ENCODE measurements at regions not wholly inside any gene's neighbourhood (a gene's known extent, or its start where the extent isn't known, plus 50 kb on each side); places are given as distances from the start of the nearest gene placed in this dataset.
"Not testable (repeated sequence)": the region's sequence is repeated elsewhere in the genome, so short reads cannot be mapped to it uniquely, and the experiment has no call there.

DNA sequence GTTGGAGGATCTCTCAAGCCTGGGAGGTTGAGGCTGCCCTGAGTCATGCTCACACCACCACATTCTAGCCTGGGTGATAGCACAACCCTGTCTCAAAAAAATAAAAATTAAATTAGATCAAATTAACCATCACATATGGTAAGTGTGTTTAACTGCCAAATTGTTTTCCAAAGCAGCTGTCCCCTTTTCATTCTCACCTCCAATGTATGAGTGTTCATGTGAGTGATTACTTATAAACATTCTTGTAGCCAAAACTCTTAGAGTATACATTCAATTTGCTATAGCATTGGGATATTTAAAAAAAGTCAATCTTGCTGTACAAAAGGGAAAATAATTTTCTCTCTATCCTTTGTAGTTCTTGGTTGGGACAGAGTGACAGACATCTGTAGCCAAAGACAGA lies 53.4 kb upstream of the SNAPC3 start (continued):
- TF ChIP-seq, protein P1, sequence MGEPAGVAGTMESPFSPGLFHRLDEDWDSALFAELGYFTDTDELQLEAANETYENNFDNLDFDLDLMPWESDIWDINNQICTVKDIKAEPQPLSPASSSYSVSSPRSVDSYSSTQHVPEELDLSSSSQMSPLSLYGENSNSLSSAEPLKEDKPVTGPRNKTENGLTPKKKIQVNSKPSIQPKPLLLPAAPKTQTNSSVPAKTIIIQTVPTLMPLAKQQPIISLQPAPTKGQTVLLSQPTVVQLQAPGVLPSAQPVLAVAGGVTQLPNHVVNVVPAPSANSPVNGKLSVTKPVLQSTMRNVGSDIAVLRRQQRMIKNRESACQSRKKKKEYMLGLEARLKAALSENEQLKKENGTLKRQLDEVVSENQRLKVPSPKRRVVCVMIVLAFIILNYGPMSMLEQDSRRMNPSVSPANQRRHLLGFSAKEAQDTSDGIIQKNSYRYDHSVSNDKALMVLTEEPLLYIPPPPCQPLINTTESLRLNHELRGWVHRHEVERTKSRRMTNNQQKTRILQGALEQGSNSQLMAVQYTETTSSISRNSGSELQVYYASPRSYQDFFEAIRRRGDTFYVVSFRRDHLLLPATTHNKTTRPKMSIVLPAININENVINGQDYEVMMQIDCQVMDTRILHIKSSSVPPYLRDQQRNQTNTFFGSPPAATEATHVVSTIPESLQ (CRISPR knock-in tag; IDR thresholded peaks at IDR 0.05), result no peak
- no peak for TF ChIP-seq ETV6 (CRISPR knock-in tag; IDR thresholded peaks at IDR 0.05)
- TF ChIP-seq ZNF416 (CRISPR knock-in tag; IDR thresholded peaks at IDR 0.05), result no peak
- no peak for TF ChIP-seq NR1H2 (CRISPR knock-in tag; IDR thresholded peaks at IDR 0.05)

DNA sequence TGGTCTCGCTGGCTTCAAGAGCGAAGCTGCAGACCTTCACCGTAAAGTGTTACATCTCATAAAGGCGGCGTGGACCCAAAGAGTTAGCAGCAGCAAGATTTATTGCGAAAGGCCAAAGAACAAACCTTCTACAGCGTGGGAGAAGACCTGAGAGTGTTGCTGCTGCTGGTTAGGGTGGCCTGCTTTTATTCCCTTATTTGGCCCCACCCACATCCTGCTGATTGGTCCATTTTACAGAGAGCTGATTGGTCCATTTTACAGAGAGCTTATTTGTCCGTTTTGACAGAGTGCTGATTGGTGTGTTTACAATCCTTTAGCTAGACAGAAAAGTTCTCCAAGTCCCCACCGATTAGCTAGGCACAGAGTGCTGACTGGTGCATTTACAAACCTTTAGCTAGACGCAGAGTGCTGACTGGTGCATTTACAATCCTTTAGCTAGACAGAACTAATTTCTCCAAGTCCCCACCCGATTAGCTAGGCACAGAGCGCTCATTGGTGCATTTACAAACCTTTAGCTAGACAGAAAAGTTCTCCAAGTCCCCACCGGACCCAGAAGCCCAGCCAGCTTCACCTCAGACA lies 57.6 kb upstream of the SNAPC3 start:
- H3K36me3 Mint-ChIP-seq; H3K4me3 Mint-ChIP-seq; DNase-seq (ENCODE audit: low spot score); H3K4me1 Mint-ChIP-seq; ATAC-seq; H3K27me3 Mint-ChIP-seq (ENCODE audit: low read depth); H3K27ac Mint-ChIP-seq; CTCF ChIA-PET: not testable (repeated sequence)
- H3K9me3 Mint-ChIP-seq, result peaks cover 16% of the 10 kb centered on the region
- POLR2A ChIA-PET, result interaction anchor here (0.6 kb wide), 1 partner anchor 169 kb away, joined by 4 read pairs; no protein-coding TSS in a partner anchor

DNA sequence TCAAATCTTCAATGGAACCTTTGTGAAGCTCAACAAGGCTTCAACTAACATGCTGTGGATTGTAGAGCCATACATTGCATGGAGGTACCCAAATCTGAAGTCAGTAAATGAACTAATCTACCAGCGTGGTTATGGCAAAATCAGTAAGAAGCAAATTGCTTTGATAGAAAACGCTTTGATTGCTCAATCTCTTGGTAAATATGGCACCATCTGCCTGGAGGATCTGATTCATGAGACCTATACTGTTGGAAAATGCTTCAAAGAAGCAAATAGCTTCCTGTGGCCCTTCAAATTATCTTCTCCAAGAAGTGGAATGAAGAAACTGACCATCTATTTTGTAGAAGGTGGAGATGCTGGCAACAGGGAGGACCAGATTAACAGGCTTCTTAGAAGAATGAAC lies 54.7 kb upstream of the TTC39B start:
- TF ChIP-seq FOXJ3 (CRISPR knock-in tag; IDR thresholded peaks at IDR 0.05; ENCODE audit: borderline replicate concordance), result no peak
- Mint-ChIP-seq H3K4me3 (no peak overlapping the region), H3K27me3 (ENCODE audit: low read depth) (no peaks in the 10 kb centered on the region), H3K36me3 (peaks cover 7% of the 10 kb centered on the region), H3K27ac (no peak overlapping the region), H3K9me3 (peaks cover 31% of the 10 kb centered on the region), H3K4me1 (peaks cover 7% of the 10 kb centered on the region)
- CTCF ChIA-PET, result no interaction called here
- ATAC-seq, result no peak
- POLR2A ChIA-PET, result no interaction called here
- no peak for DNase-seq (ENCODE audit: low spot score)

DNA sequence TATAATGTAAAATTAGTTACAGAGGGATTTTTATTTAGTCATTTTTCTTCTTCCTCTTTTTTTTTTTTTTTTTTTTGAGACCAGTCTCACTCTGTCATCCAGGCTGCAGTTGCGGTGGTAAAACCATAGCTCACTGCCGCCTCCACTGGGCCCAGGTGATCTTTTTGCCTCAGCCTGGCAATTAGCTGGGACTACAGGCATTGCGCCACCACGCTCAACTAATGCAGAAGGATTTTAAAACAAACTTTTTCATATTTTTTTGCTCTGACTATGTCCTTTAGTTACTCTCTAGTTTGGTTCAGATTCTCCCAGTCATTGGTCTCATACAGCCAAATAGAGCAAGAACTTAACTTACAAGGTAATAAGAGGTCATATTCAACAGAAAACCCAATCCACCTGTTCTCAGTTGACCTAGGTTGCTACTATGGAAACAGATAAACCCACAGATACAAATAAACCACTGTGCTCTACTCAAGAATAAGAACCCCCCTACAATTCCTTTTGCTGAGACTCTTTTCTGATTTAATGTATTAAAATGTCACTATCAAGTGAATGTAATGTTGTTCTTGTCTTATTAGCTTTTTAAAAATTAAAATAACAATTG lies 50.1 kb upstream of the TTC39B start:
- POLR2A ChIA-PET, result interaction anchor here (0.6 to 0.7 kb wide), 3 partner anchors 12 to 184 kb away, joined by 5 to 8 read pairs (median 7); no protein-coding TSS in a partner anchor
- Mint-ChIP-seq H3K9me3 (peaks cover 38% of the 10 kb centered on the region), H3K27me3 (ENCODE audit: low read depth) (no peaks in the 10 kb centered on the region; the same call in 1 of the 2 replicates), H3K4me1 (peaks cover 37% of the 10 kb centered on the region), H3K4me3 (no peak overlapping the region), H3K27ac (peak overlapping the region; percentile 2; the same call in 1 of the 2 replicates), H3K36me3 (peaks cover 11% of the 10 kb centered on the region)
- ATAC-seq (peak; percentile 94), DNase-seq (ENCODE audit: low spot score) (peak; percentile 58)
- no peak for TF ChIP-seq NR2C2 (CRISPR knock-in tag; IDR thresholded peaks at IDR 0.05)
- no peak for TF ChIP-seq SP1 (CRISPR knock-in tag; conservative IDR thresholded peaks at IDR 0.05)
- TF ChIP-seq, protein P2, sequence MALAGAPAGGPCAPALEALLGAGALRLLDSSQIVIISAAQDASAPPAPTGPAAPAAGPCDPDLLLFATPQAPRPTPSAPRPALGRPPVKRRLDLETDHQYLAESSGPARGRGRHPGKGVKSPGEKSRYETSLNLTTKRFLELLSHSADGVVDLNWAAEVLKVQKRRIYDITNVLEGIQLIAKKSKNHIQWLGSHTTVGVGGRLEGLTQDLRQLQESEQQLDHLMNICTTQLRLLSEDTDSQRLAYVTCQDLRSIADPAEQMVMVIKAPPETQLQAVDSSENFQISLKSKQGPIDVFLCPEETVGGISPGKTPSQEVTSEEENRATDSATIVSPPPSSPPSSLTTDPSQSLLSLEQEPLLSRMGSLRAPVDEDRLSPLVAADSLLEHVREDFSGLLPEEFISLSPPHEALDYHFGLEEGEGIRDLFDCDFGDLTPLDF (CRISPR knock-in tag; IDR thresholded peaks at IDR 0.05), result no peak
- TF ChIP-seq TEAD1 (CRISPR knock-in tag; IDR thresholded peaks at IDR 0.05), result no peak
- TF ChIP-seq, protein P1 (CRISPR knock-in tag; IDR thresholded peaks at IDR 0.05), result no peak
- TF ChIP-seq, protein P3, sequence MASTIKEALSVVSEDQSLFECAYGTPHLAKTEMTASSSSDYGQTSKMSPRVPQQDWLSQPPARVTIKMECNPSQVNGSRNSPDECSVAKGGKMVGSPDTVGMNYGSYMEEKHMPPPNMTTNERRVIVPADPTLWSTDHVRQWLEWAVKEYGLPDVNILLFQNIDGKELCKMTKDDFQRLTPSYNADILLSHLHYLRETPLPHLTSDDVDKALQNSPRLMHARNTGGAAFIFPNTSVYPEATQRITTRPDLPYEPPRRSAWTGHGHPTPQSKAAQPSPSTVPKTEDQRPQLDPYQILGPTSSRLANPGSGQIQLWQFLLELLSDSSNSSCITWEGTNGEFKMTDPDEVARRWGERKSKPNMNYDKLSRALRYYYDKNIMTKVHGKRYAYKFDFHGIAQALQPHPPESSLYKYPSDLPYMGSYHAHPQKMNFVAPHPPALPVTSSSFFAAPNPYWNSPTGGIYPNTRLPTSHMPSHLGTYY (CRISPR knock-in tag; IDR thresholded peaks at IDR 0.05), result no peak
- CTCF ChIA-PET, result interaction anchor here (0.6 to 1.4 kb wide), 13 partner anchors 11 to 398 kb away, joined by 3 to 14 read pairs (median 4); partner anchors contain the start of gene TTC39B
